DOHH2 (cell line): ENCODE measurements at regions not wholly inside any gene's neighbourhood (a gene's known extent, or its start where the extent isn't known, plus 50 kb on each side); places are given as distances from the start of the nearest gene placed in this dataset.

ENCODE experiments used
- H3F3A ChIP-seq: fragments of 200-600 bp; sonication (generic), shearing (Covaris generic); 2 replicates; pipeline ENCODE4 v1.6.0; 2016; ENCODE audit warnings: antibody characterized with exemption, mild to moderate bottlenecking; ENCODE audit not compliant: control insufficient read depth, insufficient read depth
- H3K27ac ChIP-seq: fragments of 200-600 bp; sonication (generic); 2 replicates; pipeline ENCODE4 v1.5.1; 2014; ENCODE audit warnings: low read depth, mild to moderate bottlenecking, low read length, moderate library complexity
- H3K27me3 ChIP-seq: fragments of 200-600 bp; sonication (generic); 2 replicates; pipeline ENCODE4 v1.6.1; 2014; ENCODE audit warnings: mild to moderate bottlenecking, low read length, mixed read lengths; ENCODE audit not compliant: control insufficient read depth
- H3K36me3 ChIP-seq: fragments of 200-600 bp; sonication (generic); 2 replicates; pipeline ENCODE4 v1.6.1; 2014; ENCODE audit warnings: mild to moderate bottlenecking, low read length, moderate library complexity, mixed read lengths; ENCODE audit not compliant: control insufficient read depth
- H3K4me1 ChIP-seq: fragments of 200-600 bp; sonication (generic); 2 replicates; pipeline ENCODE4 v1.6.1; 2014; ENCODE audit warnings: mild to moderate bottlenecking, low read length, mixed read lengths; ENCODE audit not compliant: control insufficient read depth
- H3K4me2 ChIP-seq: fragments of 200-600 bp; sonication (generic); 2 replicates; pipeline ENCODE4 v1.6.0; 2014; ENCODE audit warnings: mild to moderate bottlenecking, low read length, moderate library complexity
- H3K4me3 ChIP-seq: fragments of 200-600 bp; sonication (generic); 2 replicates; pipeline ENCODE4 v1.5.1; 2014; ENCODE audit warnings: mild to moderate bottlenecking, low read length, mixed read lengths
- H3K79me2 ChIP-seq: fragments of 200-600 bp; sonication (generic); 2 replicates; pipeline ENCODE4 v1.6.1; 2014; ENCODE audit warnings: mild to moderate bottlenecking, low read length, mixed read lengths; ENCODE audit not compliant: control insufficient read depth
- H3K9me2 ChIP-seq: fragments of 200-600 bp; sonication (generic); replicated peaks from 2 replicates; pipeline ENCODE4 v1.6.1; 2014; ENCODE audit warnings: mild to moderate bottlenecking, low read length, mixed read lengths; ENCODE audit not compliant: control insufficient read depth
- H3K9me3 ChIP-seq: fragments of 200-600 bp; sonication (generic); 2 replicates; pipeline ENCODE4 v1.6.1; 2014; ENCODE audit warnings: antibody characterized with exemption, low read length, mixed read lengths; ENCODE audit not compliant: control insufficient read depth, insufficient read depth
- H4K20me1 ChIP-seq: fragments of 200-600 bp; sonication (generic); 2 replicates; pipeline ENCODE4 v1.6.0; 2014; ENCODE audit warnings: low read depth, mild to moderate bottlenecking, antibody characterized with exemption, low read length, moderate library complexity; ENCODE audit not compliant: control insufficient read depth, insufficient read depth
- EZH2phosphoT487 ChIP-seq: fragments of 200-600 bp; sonication (generic); IDR thresholded peaks from 2 replicates; pipeline ENCODE4 v1.6.1; 2017; ENCODE audit warnings: borderline replicate concordance, mild to moderate bottlenecking, antibody characterized with exemption, low read length, moderate library complexity, mixed read lengths
- TF ChIP-seq, protein P1 (sequence below): fragments of 200-600 bp; sonication (generic); IDR thresholded peaks from one replicate; pipeline ENCODE4 v1.5.1; 2014; ENCODE audit warnings: antibody characterized with exemption, mild to moderate bottlenecking, low read depth, low read length; ENCODE audit not compliant: poor library complexity, severe bottlenecking

DNA sequence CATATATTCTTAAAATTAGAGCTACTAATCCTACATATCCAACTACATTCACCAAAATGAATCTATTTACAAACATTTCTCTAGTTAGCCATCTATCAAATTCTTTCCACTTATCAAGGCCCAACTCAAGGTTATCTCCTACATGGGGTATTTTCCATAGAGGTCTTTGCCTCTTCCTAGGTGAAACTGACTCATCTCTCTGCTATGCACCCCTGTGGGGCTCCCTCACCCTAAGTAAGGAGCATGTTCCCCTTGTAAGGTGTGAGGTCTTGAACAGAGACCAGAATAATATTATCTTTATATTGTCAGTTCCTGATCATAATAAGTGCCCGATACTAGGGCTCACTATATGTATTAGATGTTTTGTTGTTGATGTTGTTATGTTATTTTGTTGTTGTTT, 74.6 kb upstream of the TSC22D2 start:
- no peak for TF ChIP-seq EZH2phosphoT487
- TF ChIP-seq, protein P1, sequence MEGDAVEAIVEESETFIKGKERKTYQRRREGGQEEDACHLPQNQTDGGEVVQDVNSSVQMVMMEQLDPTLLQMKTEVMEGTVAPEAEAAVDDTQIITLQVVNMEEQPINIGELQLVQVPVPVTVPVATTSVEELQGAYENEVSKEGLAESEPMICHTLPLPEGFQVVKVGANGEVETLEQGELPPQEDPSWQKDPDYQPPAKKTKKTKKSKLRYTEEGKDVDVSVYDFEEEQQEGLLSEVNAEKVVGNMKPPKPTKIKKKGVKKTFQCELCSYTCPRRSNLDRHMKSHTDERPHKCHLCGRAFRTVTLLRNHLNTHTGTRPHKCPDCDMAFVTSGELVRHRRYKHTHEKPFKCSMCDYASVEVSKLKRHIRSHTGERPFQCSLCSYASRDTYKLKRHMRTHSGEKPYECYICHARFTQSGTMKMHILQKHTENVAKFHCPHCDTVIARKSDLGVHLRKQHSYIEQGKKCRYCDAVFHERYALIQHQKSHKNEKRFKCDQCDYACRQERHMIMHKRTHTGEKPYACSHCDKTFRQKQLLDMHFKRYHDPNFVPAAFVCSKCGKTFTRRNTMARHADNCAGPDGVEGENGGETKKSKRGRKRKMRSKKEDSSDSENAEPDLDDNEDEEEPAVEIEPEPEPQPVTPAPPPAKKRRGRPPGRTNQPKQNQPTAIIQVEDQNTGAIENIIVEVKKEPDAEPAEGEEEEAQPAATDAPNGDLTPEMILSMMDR, result no peak
- Histone ChIP-seq H4K20me1 (no peaks in the 10 kb centered on the region), H3K4me2 (no peak overlapping the region), H3K4me1 (no peaks in the 10 kb centered on the region), H3F3A (no peaks in the 10 kb centered on the region), H3K79me2 (no peaks in the 10 kb centered on the region), H3K9me3 (no peaks in the 10 kb centered on the region), H3K36me3 (no peaks in the 10 kb centered on the region), H3K27me3 (peaks cover 5% of the 10 kb centered on the region), H3K9me2 (no peaks in the 10 kb centered on the region), H3K4me3 (no peak overlapping the region), H3K27ac (no peak overlapping the region)

DNA sequence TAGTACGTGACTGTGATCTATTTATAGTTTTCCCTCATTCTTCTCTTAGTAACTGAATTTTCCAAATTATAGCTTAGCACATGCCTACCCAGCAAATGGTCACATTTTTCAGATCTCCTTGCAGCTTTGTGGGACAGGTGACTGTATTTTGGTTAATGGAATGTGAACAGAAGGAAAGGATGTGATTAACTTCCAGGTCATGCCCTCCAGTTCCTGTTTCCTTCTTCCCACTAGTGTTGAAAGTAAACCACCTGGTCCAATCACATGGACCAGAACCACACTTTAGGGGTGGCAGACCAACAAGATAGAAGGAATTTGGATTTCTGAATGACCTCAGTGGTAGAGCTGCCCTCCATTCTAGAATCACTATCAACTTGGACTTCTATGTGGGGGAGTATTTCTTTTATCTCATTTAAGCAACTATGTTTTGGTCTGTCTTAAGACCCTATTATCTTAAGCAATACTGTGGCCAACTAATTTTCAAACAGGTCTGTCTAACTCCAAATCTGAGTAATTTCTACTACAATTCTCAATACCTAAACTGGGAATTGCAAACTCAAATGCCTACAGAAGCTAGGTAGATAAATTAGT, 76.0 kb upstream of the TSC22D2 start:
- H4K20me1 ChIP-seq, result no peaks in the 10 kb centered on the region
- no peak overlapping the region for H3K4me3 ChIP-seq
- no peak for TF ChIP-seq EZH2phosphoT487
- TF ChIP-seq, protein P1, result no peak
- no peaks in the 10 kb centered on the region for H3K4me1 ChIP-seq
- H3K4me2 ChIP-seq, result no peak overlapping the region
- no peaks in the 10 kb centered on the region for H3K27me3 ChIP-seq
- H3K9me3 ChIP-seq, result no peaks in the 10 kb centered on the region
- H3K9me2 ChIP-seq, result no peaks in the 10 kb centered on the region
- no peaks in the 10 kb centered on the region for H3K36me3 ChIP-seq
- no peak overlapping the region for H3K27ac ChIP-seq
- H3K79me2 ChIP-seq, result no peaks in the 10 kb centered on the region
- no peaks in the 10 kb centered on the region for H3F3A ChIP-seq

DNA sequence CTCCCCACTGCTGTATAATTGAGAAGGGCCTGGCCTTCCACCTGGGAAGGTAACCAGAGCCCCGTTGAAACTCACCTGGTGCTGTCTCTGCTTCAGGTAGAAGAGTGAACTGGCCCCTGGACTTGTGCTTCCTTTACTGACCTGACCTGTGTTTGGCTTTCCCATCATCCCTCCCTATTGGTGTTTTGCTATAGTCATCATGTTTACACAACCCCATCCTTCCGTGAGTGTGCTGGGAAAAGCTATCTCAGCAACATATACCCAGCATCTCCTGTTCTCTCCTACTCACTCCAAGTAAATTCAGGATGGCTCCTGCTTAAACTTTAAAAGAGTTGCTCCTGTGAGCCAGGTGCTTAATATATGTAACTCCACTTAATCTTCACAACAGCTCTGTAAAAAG, 77.2 kb upstream of the TSC22D2 start:
- Histone ChIP-seq H4K20me1 (no peaks in the 10 kb centered on the region), H3K4me2 (no peak overlapping the region), H3K79me2 (no peaks in the 10 kb centered on the region), H3K4me3 (no peak overlapping the region), H3K27me3 (no peaks in the 10 kb centered on the region), H3K27ac (no peak overlapping the region), H3K9me2 (no peaks in the 10 kb centered on the region), H3K36me3 (no peaks in the 10 kb centered on the region), H3K9me3 (no peaks in the 10 kb centered on the region), H3F3A (no peaks in the 10 kb centered on the region), H3K4me1 (no peaks in the 10 kb centered on the region)
- TF ChIP-seq EZH2phosphoT487, result no peak
- TF ChIP-seq, protein P1, result no peak

DNA sequence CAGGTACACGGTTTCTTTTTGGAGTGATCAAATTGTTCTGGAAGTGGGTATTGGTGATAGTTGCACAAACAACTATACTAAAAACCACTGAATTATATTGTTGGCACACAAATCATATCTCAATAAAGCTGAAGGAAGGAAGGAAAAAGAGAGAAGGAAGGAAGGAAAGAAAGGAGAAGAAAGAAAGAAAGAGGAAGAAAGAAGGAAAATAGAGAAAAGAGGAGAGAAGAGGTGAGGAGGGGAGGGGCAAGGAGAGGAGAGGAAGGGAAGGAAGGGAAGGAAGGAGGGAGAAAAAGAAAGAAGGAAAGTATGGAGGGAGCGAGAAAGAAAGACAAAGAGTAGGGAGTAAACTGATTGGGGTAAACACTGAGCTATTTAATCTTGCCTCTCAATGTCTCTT, 77.9 kb upstream of the TSC22D2 start:
- Histone ChIP-seq H3K9me2 (no peaks in the 10 kb centered on the region), H3K79me2 (no peaks in the 10 kb centered on the region)

More for the DNA sequence above, 77.9 kb upstream of the TSC22D2 start:
- Histone ChIP-seq H3K27me3 (no peaks in the 10 kb centered on the region), H3F3A (no peaks in the 10 kb centered on the region), H3K4me3 (no peak overlapping the region), H3K36me3 (no peaks in the 10 kb centered on the region), H3K4me1 (no peaks in the 10 kb centered on the region), H4K20me1 (no peaks in the 10 kb centered on the region), H3K27ac (no peak overlapping the region), H3K4me2 (no peak overlapping the region), H3K9me3 (no peaks in the 10 kb centered on the region)
- no peak for TF ChIP-seq EZH2phosphoT487
- TF ChIP-seq, protein P1, result no peak
